Glutamatergic neuron (in vitro differentiated cells): ENCODE measurements at regions not wholly inside any gene's neighbourhood (a gene's known extent, or its start where the extent isn't known, plus 50 kb on each side); places are given as distances from the start of the nearest gene placed in this dataset.

Source experiments
- DNase-seq: peaks from one replicate; pipeline ENCODE4 v3.0.0; 2022
- H3K27ac Mint-ChIP-seq: one replicate; pipeline ENCODE4 v1.8.0; 2020; ENCODE audit warnings: mild to moderate bottlenecking, mixed read lengths, inconsistent platforms; ENCODE audit not compliant: unreplicated experiment
- H3K27me3 Mint-ChIP-seq: one replicate; pipeline ENCODE4 v1.8.0; 2020; ENCODE audit warnings: mild to moderate bottlenecking, moderate library complexity, mixed read lengths, inconsistent platforms; ENCODE audit not compliant: unreplicated experiment
- H3K36me3 Mint-ChIP-seq: one replicate; pipeline ENCODE4 v1.8.0; 2020; ENCODE audit warnings: mild to moderate bottlenecking, mixed read lengths, inconsistent platforms; ENCODE audit not compliant: unreplicated experiment
- H3K4me1 Mint-ChIP-seq: one replicate; pipeline ENCODE4 v1.8.0; 2020; ENCODE audit warnings: mild to moderate bottlenecking, low read depth, mixed read lengths, inconsistent platforms; ENCODE audit not compliant: unreplicated experiment
- H3K4me3 Mint-ChIP-seq: one replicate; pipeline ENCODE4 v1.8.0; 2020; ENCODE audit warnings: mild to moderate bottlenecking, mixed read lengths, inconsistent platforms; ENCODE audit not compliant: unreplicated experiment
- H3K9me3 Mint-ChIP-seq: one replicate; pipeline ENCODE4 v1.8.0; 2020; ENCODE audit warnings: mild to moderate bottlenecking, moderate library complexity, mixed read lengths, inconsistent platforms; ENCODE audit not compliant: unreplicated experiment
- CTCF ChIP-seq: fragments of 200-600 bp; sonication (generic); IDR thresholded peaks from one replicate; pipeline ENCODE4 v1.5.0; 2021; ENCODE audit not compliant: partially characterized antibody, unreplicated experiment

DNA sequence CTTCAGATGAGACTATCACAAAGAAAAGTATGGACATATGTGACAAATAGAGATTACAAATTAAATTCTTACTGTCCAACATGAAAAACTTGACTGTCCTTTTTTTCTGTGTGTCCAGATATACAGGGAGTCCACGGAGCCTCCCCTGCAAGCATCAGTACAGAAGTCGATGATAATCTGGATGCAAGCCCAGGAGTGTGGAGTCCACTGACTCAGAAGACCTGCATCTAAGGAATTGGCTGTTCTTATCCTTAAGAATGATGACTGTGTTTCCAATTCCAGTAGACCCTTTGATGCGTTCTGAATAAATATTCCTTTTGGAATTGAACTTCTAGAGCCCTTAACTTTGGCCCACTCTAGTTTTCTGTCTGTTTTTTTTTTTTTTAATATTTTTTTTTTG is 56.7 kb upstream of the TAF11L2 start:
- Mint-ChIP-seq H3K4me3 (no peak overlapping the region), H3K36me3 (peaks cover 26% of the 10 kb centered on the region), H3K9me3 (peaks cover 6% of the 10 kb centered on the region), H3K4me1 (no peaks in the 10 kb centered on the region), H3K27me3 (peaks cover 3% of the 10 kb centered on the region), H3K27ac (no peak overlapping the region)
- no peak for DNase-seq
- no peak for TF ChIP-seq CTCF

- H3K27ac Mint-ChIP-seq: no peak overlapping the region
- no peak for DNase-seq
Measured at GRCh38 chr5:17443333-17444130, 54.5 kb upstream of the TAF11L2 start.

GRCh38 chr5:17444496-17444895 is 53.5 kb upstream of the TAF11L2 start:
- Mint-ChIP-seq H3K4me1 (no peaks in the 10 kb centered on the region), H3K27me3 (peaks cover 3% of the 10 kb centered on the region), H3K27ac (no peak overlapping the region), H3K9me3 (peaks cover 2% of the 10 kb centered on the region), H3K4me3 (no peak overlapping the region), H3K36me3 (peaks cover 17% of the 10 kb centered on the region)
- TF ChIP-seq CTCF: no peak
- no peak for DNase-seq

More at GRCh38 chr5:17443333-17444130, 54.5 kb upstream of the TAF11L2 start:
- Mint-ChIP-seq H3K4me3 (no peak overlapping the region), H3K9me3 (peaks cover 2% of the 10 kb centered on the region), H3K4me1 (no peaks in the 10 kb centered on the region), H3K27me3 (peaks cover 3% of the 10 kb centered on the region), H3K36me3 (peaks cover 19% of the 10 kb centered on the region)
- no peak for TF ChIP-seq CTCF

GRCh38 chr5:17445185-17445584 is 52.8 kb upstream of the TAF11L2 start:
- no peaks in the 10 kb centered on the region for H3K4me1 Mint-ChIP-seq
- no peak overlapping the region for H3K4me3 Mint-ChIP-seq
- H3K9me3 Mint-ChIP-seq: peaks cover 2% of the 10 kb centered on the region
- DNase-seq: no peak
- no peak for TF ChIP-seq CTCF
- peaks cover 3% of the 10 kb centered on the region for H3K27me3 Mint-ChIP-seq
- H3K27ac Mint-ChIP-seq: no peak overlapping the region
- H3K36me3 Mint-ChIP-seq: peaks cover 11% of the 10 kb centered on the region
